ENCODE measurements at regions not wholly inside any gene's neighbourhood (a gene's known extent, or its start where the extent isn't known, plus 50 kb on each side); places are given as distances from the start of the nearest gene placed in this dataset.

DNA sequence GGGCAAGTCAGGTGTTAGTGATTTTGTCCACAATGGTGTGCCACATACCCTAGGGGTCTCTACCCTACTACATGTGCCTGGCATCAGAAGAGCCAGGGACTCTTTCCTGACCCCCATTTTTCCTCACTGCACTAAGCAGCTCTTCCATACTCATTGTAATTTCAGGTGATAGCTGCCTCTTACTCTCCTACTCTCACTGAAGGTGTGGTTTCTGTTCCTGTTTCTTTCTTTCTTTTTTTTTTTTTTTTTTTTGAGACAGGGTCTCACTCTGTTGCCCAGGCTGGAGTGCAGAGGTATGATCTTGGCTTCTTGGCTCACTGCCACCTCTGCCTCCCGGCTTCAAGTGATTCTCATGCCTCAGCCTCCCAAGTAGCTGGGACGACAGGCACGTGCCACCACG is 164.9 kb upstream of the USP9X start:
- TF ChIP-seq FOXP4 (CRISPR knock-in tag; IDR thresholded peaks at IDR 0.05) (no peak), TEAD4 (CRISPR knock-in tag; IDR thresholded peaks at IDR 0.05) (no peak), NFE2L1 (CRISPR knock-in tag; IDR thresholded peaks at IDR 0.05) (no peak), FOXJ3 (CRISPR knock-in tag; IDR thresholded peaks at IDR 0.05; ENCODE audit: borderline replicate concordance) (no peak), USF1 (CRISPR knock-in tag; IDR thresholded peaks at IDR 0.05) (no peak), NR3C1 (CRISPR knock-in tag; conservative IDR thresholded peaks at IDR 0.05; ENCODE audit: low read depth) (no peak), ETV6 (CRISPR knock-in tag; IDR thresholded peaks at IDR 0.05) (no peak), SP1 (CRISPR knock-in tag; conservative IDR thresholded peaks at IDR 0.05) (no peak), ATF6 (CRISPR knock-in tag; IDR thresholded peaks at IDR 0.05) (no peak)
- TF ChIP-seq, protein P1, sequence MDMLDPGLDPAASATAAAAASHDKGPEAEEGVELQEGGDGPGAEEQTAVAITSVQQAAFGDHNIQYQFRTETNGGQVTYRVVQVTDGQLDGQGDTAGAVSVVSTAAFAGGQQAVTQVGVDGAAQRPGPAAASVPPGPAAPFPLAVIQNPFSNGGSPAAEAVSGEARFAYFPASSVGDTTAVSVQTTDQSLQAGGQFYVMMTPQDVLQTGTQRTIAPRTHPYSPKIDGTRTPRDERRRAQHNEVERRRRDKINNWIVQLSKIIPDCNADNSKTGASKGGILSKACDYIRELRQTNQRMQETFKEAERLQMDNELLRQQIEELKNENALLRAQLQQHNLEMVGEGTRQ (CRISPR knock-in tag; IDR thresholded peaks at IDR 0.05) = no peak
- TF ChIP-seq, protein P2, sequence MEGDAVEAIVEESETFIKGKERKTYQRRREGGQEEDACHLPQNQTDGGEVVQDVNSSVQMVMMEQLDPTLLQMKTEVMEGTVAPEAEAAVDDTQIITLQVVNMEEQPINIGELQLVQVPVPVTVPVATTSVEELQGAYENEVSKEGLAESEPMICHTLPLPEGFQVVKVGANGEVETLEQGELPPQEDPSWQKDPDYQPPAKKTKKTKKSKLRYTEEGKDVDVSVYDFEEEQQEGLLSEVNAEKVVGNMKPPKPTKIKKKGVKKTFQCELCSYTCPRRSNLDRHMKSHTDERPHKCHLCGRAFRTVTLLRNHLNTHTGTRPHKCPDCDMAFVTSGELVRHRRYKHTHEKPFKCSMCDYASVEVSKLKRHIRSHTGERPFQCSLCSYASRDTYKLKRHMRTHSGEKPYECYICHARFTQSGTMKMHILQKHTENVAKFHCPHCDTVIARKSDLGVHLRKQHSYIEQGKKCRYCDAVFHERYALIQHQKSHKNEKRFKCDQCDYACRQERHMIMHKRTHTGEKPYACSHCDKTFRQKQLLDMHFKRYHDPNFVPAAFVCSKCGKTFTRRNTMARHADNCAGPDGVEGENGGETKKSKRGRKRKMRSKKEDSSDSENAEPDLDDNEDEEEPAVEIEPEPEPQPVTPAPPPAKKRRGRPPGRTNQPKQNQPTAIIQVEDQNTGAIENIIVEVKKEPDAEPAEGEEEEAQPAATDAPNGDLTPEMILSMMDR (IDR thresholded peaks at IDR 0.05) = no peak
